ENCODE measurements at regions not wholly inside any gene's neighbourhood (a gene's known extent, or its start where the extent isn't known, plus 50 kb on each side); places are given as distances from the start of the nearest gene placed in this dataset.

GRCh38 chr3:109851854-109852253 lies 514.5 kb upstream of the DPPA4 start:
- TF ChIP-seq CTCF (conservative IDR thresholded peaks at IDR 0.05 in 1 of 2, IDR thresholded peaks at IDR 0.05 in 1 of 2; ENCODE audit: extremely low read depth in 1 of 2, insufficient read depth in 1 of 2, low read depth in 1 of 2, low read length in 2 of 2) (no peak), EZH2 (IDR thresholded peaks at IDR 0.05; ENCODE audit: borderline replicate concordance, low read length) (no peak)

Measured in mammary epithelial cell (primary cell).